ENCODE measurements at regions not wholly inside any gene's neighbourhood (a gene's known extent, or its start where the extent isn't known, plus 50 kb on each side); places are given as distances from the start of the nearest gene placed in this dataset.
"Not testable (repeated sequence)": the region's sequence is repeated elsewhere in the genome, so short reads cannot be mapped to it uniquely, and the experiment has no call there.

- CTCF ChIA-PET; H3K9me3 ChIP-seq; H3K4me3 Mint-ChIP-seq; H3K27me3 Mint-ChIP-seq; H3K27me3 ChIP-seq (replicated peaks in 1 of 2; ENCODE audit: control insufficient read depth in 2 of 2, extremely low read depth in 1 of 2, insufficient read depth in 2 of 2, low read length in 1 of 2); H3K36me3 Mint-ChIP-seq; H3K27ac ChIP-seq (ENCODE audit: low read length); H3K36me3 ChIP-seq (ENCODE audit: control insufficient read depth in 2 of 2, extremely low read depth in 1 of 2, insufficient read depth in 1 of 2, low read length in 1 of 2); DNase-seq; POLR2A ChIA-PET; H3K4me3 ChIP-seq (ENCODE audit: control insufficient read depth in 1 of 2, extremely low read depth in 1 of 2, low read length in 1 of 2); H3K27ac Mint-ChIP-seq; H3K4me1 ChIP-seq (ENCODE audit: control insufficient read depth in 1 of 2, extremely low read depth in 1 of 2, insufficient read depth in 2 of 2, low read length in 2 of 2); H3K4me1 Mint-ChIP-seq; ATAC-seq (replicated peaks in 1 of 4): not testable (repeated sequence)
- 100% methylated on average over 1 of the region's 3 CpGs for WGBS (ENCODE audit: insufficient coverage)
- peaks cover 0 to 12% (median 9%) of the 10 kb centered on the region in 3 donors for H3K9me3 Mint-ChIP-seq
Observed at GRCh38 chr3:193926071-193926470, 209.9 kb upstream of the HES1 start.

- H3K27ac Mint-ChIP-seq; H3K27me3 ChIP-seq (replicated peaks in 1 of 2; ENCODE audit: control insufficient read depth in 2 of 2, extremely low read depth in 1 of 2, insufficient read depth in 2 of 2, low read length in 1 of 2); H3K4me3 ChIP-seq (ENCODE audit: control insufficient read depth in 1 of 2, extremely low read depth in 1 of 2, low read length in 1 of 2); H3K36me3 ChIP-seq (ENCODE audit: control insufficient read depth in 2 of 2, extremely low read depth in 1 of 2, insufficient read depth in 1 of 2, low read length in 1 of 2); H3K4me1 Mint-ChIP-seq; DNase-seq; POLR2A ChIA-PET; CTCF ChIA-PET; H3K9me3 ChIP-seq; H3K27me3 Mint-ChIP-seq; H3K36me3 Mint-ChIP-seq; ATAC-seq (replicated peaks in 1 of 4); H3K4me1 ChIP-seq (ENCODE audit: control insufficient read depth in 1 of 2, extremely low read depth in 1 of 2, insufficient read depth in 2 of 2, low read length in 2 of 2); H3K4me3 Mint-ChIP-seq; H3K27ac ChIP-seq (ENCODE audit: low read length): not testable (repeated sequence)
- peaks cover 0 to 12% (median 9%) of the 10 kb centered on the region in 3 donors for H3K9me3 Mint-ChIP-seq
- 57% methylated on average over 2 of the region's 5 CpGs for WGBS (ENCODE audit: insufficient coverage)
Observed at GRCh38 chr3:193927413-193928206, 208.3 kb upstream of the HES1 start.

- ChIA-PET POLR2A (interaction anchor here in 1 of 2 donors (0.5 kb wide), 1 partner anchor 10 kb away, joined by 5 read pairs; no protein-coding TSS in a partner anchor), CTCF (no interaction called here)
- Histone ChIP-seq H3K9me3 (no peaks in the 10 kb centered on the region), H3K4me1 (ENCODE audit: control insufficient read depth in 1 of 2, extremely low read depth in 1 of 2, insufficient read depth in 2 of 2, low read length in 2 of 2) (no peaks in the 10 kb centered on the region), H3K27ac (ENCODE audit: low read length) (no peak overlapping the region), H3K36me3 (ENCODE audit: control insufficient read depth in 2 of 2, extremely low read depth in 1 of 2, insufficient read depth in 1 of 2, low read length in 1 of 2) (no peaks in the 10 kb centered on the region), H3K4me3 (ENCODE audit: control insufficient read depth in 1 of 2, extremely low read depth in 1 of 2, low read length in 1 of 2) (no peak overlapping the region), H3K27me3 (replicated peaks in 1 of 2; ENCODE audit: control insufficient read depth in 2 of 2, extremely low read depth in 1 of 2, insufficient read depth in 2 of 2, low read length in 1 of 2) (peaks cover 0 to 3% of the 10 kb centered on the region in 2 experiments)
- WGBS (ENCODE audit: insufficient coverage): 67% methylated on average over 2 of the region's 7 CpGs
- peaks cover 3 to 6% of the 10 kb centered on the region in 2 donors for H3K27me3 Mint-ChIP-seq
- H3K4me3 Mint-ChIP-seq: no peak overlapping the region
- peaks cover 0 to 9% (median 6%) of the 10 kb centered on the region in 3 donors for H3K9me3 Mint-ChIP-seq
- ATAC-seq (replicated peaks in 1 of 4): no peak
- no peaks in the 10 kb centered on the region for H3K36me3 Mint-ChIP-seq
- no peak overlapping the region for H3K27ac Mint-ChIP-seq
- no peaks in the 10 kb centered on the region for H3K4me1 Mint-ChIP-seq
- no peak for DNase-seq
Observed at GRCh38 chr3:193928354-193929209, 207.4 kb upstream of the HES1 start.

GRCh38 chr3:193929373-193929772 lies 206.6 kb upstream of the HES1 start:
- no peaks in the 10 kb centered on the region for H3K36me3 ChIP-seq (ENCODE audit: control insufficient read depth in 2 of 2, extremely low read depth in 1 of 2, insufficient read depth in 1 of 2, low read length in 1 of 2)
- CTCF ChIA-PET: no interaction called here
- no peaks in the 10 kb centered on the region for H3K9me3 ChIP-seq
- H3K9me3 Mint-ChIP-seq: peaks cover 0 to 4% (median 0%) of the 10 kb centered on the region in 3 donors
- H3K4me1 ChIP-seq (ENCODE audit: control insufficient read depth in 1 of 2, extremely low read depth in 1 of 2, insufficient read depth in 2 of 2, low read length in 2 of 2): no peaks in the 10 kb centered on the region
- peaks cover 3 to 9% of the 10 kb centered on the region in 2 donors for H3K27me3 Mint-ChIP-seq
- no peak overlapping the region for H3K27ac Mint-ChIP-seq
- no peaks in the 10 kb centered on the region for H3K4me1 Mint-ChIP-seq
- POLR2A ChIA-PET: no interaction called here
- no peak overlapping the region for H3K4me3 ChIP-seq (ENCODE audit: control insufficient read depth in 1 of 2, extremely low read depth in 1 of 2, low read length in 1 of 2)
- H3K27ac ChIP-seq (ENCODE audit: low read length): no peak overlapping the region
- peaks cover 0 to 3% of the 10 kb centered on the region in 2 experiments for H3K27me3 ChIP-seq (replicated peaks in 1 of 2; ENCODE audit: control insufficient read depth in 2 of 2, extremely low read depth in 1 of 2, insufficient read depth in 2 of 2, low read length in 1 of 2)
- no peaks in the 10 kb centered on the region for H3K36me3 Mint-ChIP-seq
- H3K4me3 Mint-ChIP-seq: no peak overlapping the region
- WGBS (ENCODE audit: insufficient coverage): 94% methylated on average over 5 of the region's 5 CpGs
- no peak for ATAC-seq (replicated peaks in 1 of 4)
- DNase-seq: no peak

GRCh38 chr3:193929921-193930646 lies 205.9 kb upstream of the HES1 start:
- CTCF ChIA-PET: no interaction called here
- no peaks in the 10 kb centered on the region for H3K36me3 ChIP-seq (ENCODE audit: control insufficient read depth in 2 of 2, extremely low read depth in 1 of 2, insufficient read depth in 1 of 2, low read length in 1 of 2)
- 94% methylated on average over 2 of the region's 7 CpGs for WGBS (ENCODE audit: insufficient coverage)

GRCh38 chr3:193932136-193932535 lies 203.8 kb upstream of the HES1 start:
- no peaks in the 10 kb centered on the region for H3K36me3 Mint-ChIP-seq
- no peaks in the 10 kb centered on the region for H3K4me1 ChIP-seq (ENCODE audit: control insufficient read depth in 1 of 2, extremely low read depth in 1 of 2, insufficient read depth in 2 of 2, low read length in 2 of 2)
- DNase-seq (no peak), ATAC-seq (replicated peaks in 1 of 4) (no peak)
- H3K27me3 ChIP-seq (replicated peaks in 1 of 2; ENCODE audit: control insufficient read depth in 2 of 2, extremely low read depth in 1 of 2, insufficient read depth in 2 of 2, low read length in 1 of 2): peaks cover 0 to 3% of the 10 kb centered on the region in 2 experiments
- no peak overlapping the region for H3K4me3 ChIP-seq (ENCODE audit: control insufficient read depth in 1 of 2, extremely low read depth in 1 of 2, low read length in 1 of 2)
- ChIA-PET POLR2A (no interaction called here), CTCF (no interaction called here)
- peaks cover 7 to 13% of the 10 kb centered on the region in 2 donors for H3K27me3 Mint-ChIP-seq
- H3K9me3 ChIP-seq: no peaks in the 10 kb centered on the region
- H3K4me3 Mint-ChIP-seq: no peak overlapping the region
- no peaks in the 10 kb centered on the region for H3K9me3 Mint-ChIP-seq
- WGBS (ENCODE audit: insufficient coverage): no CpG with 5 or more reads among the region's 2 CpGs
- no peaks in the 10 kb centered on the region for H3K4me1 Mint-ChIP-seq
- H3K27ac ChIP-seq (ENCODE audit: low read length): no peak overlapping the region
- no peak overlapping the region for H3K27ac Mint-ChIP-seq
- no peaks in the 10 kb centered on the region for H3K36me3 ChIP-seq (ENCODE audit: control insufficient read depth in 2 of 2, extremely low read depth in 1 of 2, insufficient read depth in 1 of 2, low read length in 1 of 2)

More at GRCh38 chr3:193929921-193930646, 205.9 kb upstream of the HES1 start:
- H3K4me1 Mint-ChIP-seq: no peaks in the 10 kb centered on the region
- H3K4me1 ChIP-seq (ENCODE audit: control insufficient read depth in 1 of 2, extremely low read depth in 1 of 2, insufficient read depth in 2 of 2, low read length in 2 of 2): no peaks in the 10 kb centered on the region
- no peaks in the 10 kb centered on the region for H3K9me3 ChIP-seq
- H3K27ac Mint-ChIP-seq: no peak overlapping the region
- no peak overlapping the region for H3K4me3 ChIP-seq (ENCODE audit: control insufficient read depth in 1 of 2, extremely low read depth in 1 of 2, low read length in 1 of 2)
- H3K9me3 Mint-ChIP-seq: peaks cover 0 to 4% (median 0%) of the 10 kb centered on the region in 3 donors
- POLR2A ChIA-PET: no interaction called here
- no peaks in the 10 kb centered on the region for H3K36me3 Mint-ChIP-seq
- no peak overlapping the region for H3K27ac ChIP-seq (ENCODE audit: low read length)
- H3K27me3 Mint-ChIP-seq: peaks cover 4 to 13% of the 10 kb centered on the region in 2 donors
- no peak for DNase-seq
- peaks cover 0 to 3% of the 10 kb centered on the region in 2 experiments for H3K27me3 ChIP-seq (replicated peaks in 1 of 2; ENCODE audit: control insufficient read depth in 2 of 2, extremely low read depth in 1 of 2, insufficient read depth in 2 of 2, low read length in 1 of 2)
- no peak overlapping the region for H3K4me3 Mint-ChIP-seq
- ATAC-seq (replicated peaks in 1 of 4): no peak
